ENCODE measurements at regions not wholly inside any gene's neighbourhood (a gene's known extent, or its start where the extent isn't known, plus 50 kb on each side); places are given as distances from the start of the nearest gene placed in this dataset.
"Not testable (repeated sequence)": the region's sequence is repeated elsewhere in the genome, so short reads cannot be mapped to it uniquely, and the experiment has no call there.

- Mint-ChIP-seq H3K4me3 (no peak overlapping the region), H3K27ac (no peak overlapping the region), H3K4me1 (no peaks in the 10 kb centered on the region), H3K9me3 (peaks cover 5% of the 10 kb centered on the region), H3K36me3 (ENCODE audit: low read depth) (no peaks in the 10 kb centered on the region), H3K27me3 (ENCODE audit: low read depth) (peaks cover 4% of the 10 kb centered on the region)
- TF ChIP-seq CTCF (IDR thresholded peaks at IDR 0.05; ENCODE audit: unreplicated experiment in 3 of 3), result no peak
Measured at GRCh38 chr3:61463191-61463590, 98.2 kb upstream of the PTPRG start.

GRCh38 chr3:61464518-61465140 lies 96.7 kb upstream of the PTPRG start:
- Mint-ChIP-seq H3K9me3 (peaks cover 5% of the 10 kb centered on the region), H3K27ac (peak overlapping the region in 1 of 3 experiments; percentile 26), H3K4me3 (no peak overlapping the region), H3K4me1 (no peaks in the 10 kb centered on the region), H3K27me3 (ENCODE audit: low read depth) (peaks cover 4% of the 10 kb centered on the region), H3K36me3 (ENCODE audit: low read depth) (no peaks in the 10 kb centered on the region)
- TF ChIP-seq CTCF (IDR thresholded peaks at IDR 0.05; ENCODE audit: unreplicated experiment in 3 of 3), result no peak

GRCh38 chr3:61466357-61466756 lies 95.0 kb upstream of the PTPRG start:
- no peaks in the 10 kb centered on the region for H3K36me3 Mint-ChIP-seq (ENCODE audit: low read depth)
- H3K27ac Mint-ChIP-seq, result no peak overlapping the region
- peaks cover 4% of the 10 kb centered on the region for H3K27me3 Mint-ChIP-seq (ENCODE audit: low read depth)
- TF ChIP-seq CTCF (IDR thresholded peaks at IDR 0.05; ENCODE audit: unreplicated experiment in 3 of 3), result no peak
- peaks cover 4% of the 10 kb centered on the region for H3K9me3 Mint-ChIP-seq
- no peaks in the 10 kb centered on the region for H3K4me1 Mint-ChIP-seq
- no peak overlapping the region for H3K4me3 Mint-ChIP-seq

- no peak overlapping the region for H3K4me3 Mint-ChIP-seq
- no peak for TF ChIP-seq CTCF (IDR thresholded peaks at IDR 0.05; ENCODE audit: unreplicated experiment in 3 of 3)
- no peaks in the 10 kb centered on the region for H3K9me3 Mint-ChIP-seq
- H3K4me1 Mint-ChIP-seq, result no peaks in the 10 kb centered on the region
- H3K27ac Mint-ChIP-seq, result no peak overlapping the region
- H3K27me3 Mint-ChIP-seq (ENCODE audit: low read depth), result no peaks in the 10 kb centered on the region
- no peaks in the 10 kb centered on the region for H3K36me3 Mint-ChIP-seq (ENCODE audit: low read depth)
Measured at GRCh38 chr3:61483997-61484396, 77.4 kb upstream of the PTPRG start.

- no peak for TF ChIP-seq CTCF (IDR thresholded peaks at IDR 0.05; ENCODE audit: unreplicated experiment in 3 of 3)
- Mint-ChIP-seq H3K27ac (no peak overlapping the region), H3K4me3 (no peak overlapping the region), H3K4me1 (no peaks in the 10 kb centered on the region), H3K27me3 (ENCODE audit: low read depth) (no peaks in the 10 kb centered on the region), H3K36me3 (ENCODE audit: low read depth) (peaks cover 3% of the 10 kb centered on the region), H3K9me3 (no peaks in the 10 kb centered on the region)
Measured at GRCh38 chr3:61493339-61493738, 68.0 kb upstream of the PTPRG start.

GRCh38 chr3:61494309-61494708 lies 67.1 kb upstream of the PTPRG start:
- not testable (repeated sequence) for H3K9me3 Mint-ChIP-seq; H3K36me3 Mint-ChIP-seq (ENCODE audit: low read depth); H3K27me3 Mint-ChIP-seq (ENCODE audit: low read depth); H3K4me3 Mint-ChIP-seq; H3K27ac Mint-ChIP-seq; H3K4me1 Mint-ChIP-seq

Data from nephron (organoid).